Stimulated activated CD4-positive, alpha-beta T cell treated with anti-CD3 and anti-CD28 coated beads, Interleukin-12 subunit alpha, Interleukin-12 subunit beta, amount 100 ng/mL, for 48 hours (primary cell): ENCODE measurements at regions not wholly inside any gene's neighbourhood (a gene's known extent, or its start where the extent isn't known, plus 50 kb on each side); places are given as distances from the start of the nearest gene placed in this dataset.

ENCODE experiments used
- DNase-seq, 3 donors: peaks; one replicate each; pipeline ENCODE4 v3.0.0-alpha.2; 2020; ENCODE audit warnings: low read depth in 2 of 3, low spot score in 1 of 3

- no peak for DNase-seq
Measured at GRCh38 chr16:86137359-86137758, 238.4 kb downstream of the IRF8 start.

GRCh38 chr16:86138121-86139085, 239.4 kb downstream of the IRF8 start:
- DNase-seq: no peak

GRCh38 chr16:86142801-86143236, 243.9 kb downstream of the IRF8 start:
- no peak for DNase-seq

GRCh38 chr16:86143666-86144065, 244.7 kb downstream of the IRF8 start:
- DNase-seq: no peak

- no peak for DNase-seq
Measured at GRCh38 chr16:86145669-86146068, 246.7 kb downstream of the IRF8 start.

- no peak for DNase-seq
Measured at GRCh38 chr16:86150641-86151238, 251.8 kb downstream of the IRF8 start.

GRCh38 chr16:86151239-86151851, 252.4 kb downstream of the IRF8 start:
- no peak for DNase-seq

- DNase-seq: no peak
Measured at GRCh38 chr16:86156155-86156554, 257.2 kb downstream of the IRF8 start.

- no peak for DNase-seq
Measured at GRCh38 chr16:86157616-86158247, 258.8 kb downstream of the IRF8 start.

GRCh38 chr16:86158688-86159360, 259.9 kb downstream of the IRF8 start:
- no peak for DNase-seq

- no peak for DNase-seq
Measured at GRCh38 chr16:86165479-86165878, 266.5 kb downstream of the IRF8 start.

- DNase-seq: no peak
Measured at GRCh38 chr16:86166414-86166813, 267.5 kb downstream of the IRF8 start.

GRCh38 chr16:86167061-86167460, 268.1 kb downstream of the IRF8 start:
- DNase-seq: no peak

- no peak for DNase-seq
Measured at GRCh38 chr16:86170720-86171119, 271.8 kb downstream of the IRF8 start.

GRCh38 chr16:86171329-86171728, 272.4 kb downstream of the IRF8 start:
- DNase-seq: no peak

- DNase-seq: no peak
Measured at GRCh38 chr16:86175816-86176215, 276.9 kb downstream of the IRF8 start.

- no peak for DNase-seq
Measured at GRCh38 chr16:86176462-86176861, 277.5 kb downstream of the IRF8 start.

- no peak for DNase-seq
Measured at GRCh38 chr16:86180244-86180643, 281.3 kb downstream of the IRF8 start.

GRCh38 chr16:86180780-86181179, 281.8 kb downstream of the IRF8 start:
- no peak for DNase-seq

GRCh38 chr16:86181526-86181925, 282.6 kb downstream of the IRF8 start:
- no peak for DNase-seq

- no peak for DNase-seq
Measured at GRCh38 chr16:86184185-86184584, 285.2 kb downstream of the IRF8 start.
